Colonic mucosa (tissue), 4 donors: ENCODE measurements at regions not wholly inside any gene's neighbourhood (a gene's known extent, or its start where the extent isn't known, plus 50 kb on each side); places are given as distances from the start of the nearest gene placed in this dataset.

Experiments used
- DNase-seq: peaks from one replicate; pipeline ENCODE4 v3.0.0-alpha.2; 2020
- H3K27ac ChIP-seq: fragments of 200-600 bp; one replicate; pipeline ENCODE4 v1.8.0; 2021
- H3K27me3 ChIP-seq: fragments of 200-600 bp; one replicate; pipeline ENCODE4 v1.8.0; 2021
- H3K36me3 ChIP-seq: fragments of 200-600 bp; one replicate; pipeline ENCODE4 v1.8.0; 2021
- H3K4me1 ChIP-seq: fragments of 200-600 bp; one replicate; pipeline ENCODE4 v1.8.0; 2021; ENCODE audit warnings: mild to moderate bottlenecking
- H3K4me3 ChIP-seq: fragments of 200-600 bp; one replicate; pipeline ENCODE4 v1.8.0; 2021
- H3K9ac ChIP-seq, 2 donors: one replicate each; pipeline ENCODE4 v1.7.0; 2013; ENCODE audit warnings: control low read depth in 2 of 2, low read depth in 2 of 2, low read length in 2 of 2
- H3K9me3 ChIP-seq: fragments of 200-600 bp; one replicate; pipeline ENCODE4 v1.8.0; 2021
- CTCF ChIP-seq: fragments of 200-600 bp; IDR thresholded peaks from one replicate; pipeline ENCODE4 v1.8.0; 2022; ENCODE audit warnings: antibody characterized with exemption, mild to moderate bottlenecking
- intact Hi-C: fragments of 100-400 bp; cut with DNase I; formaldehyde crosslinking; loops from one replicate; pipeline ENCODE4 v1.14.1; 2022
- donor health status: healthy.
- donor health status: DM: no; HTN: no; CAD: no.
- donor health status: DM: no; HTN: no; CAD: no.

GRCh38 chr10:131420867-131421266, 109.3 kb upstream of the TCERG1L start:
- intact Hi-C loops: no loop called here
- Histone ChIP-seq H3K27ac (no peak overlapping the region), H3K27me3 (no peaks in the 10 kb centered on the region), H3K9me3 (no peaks in the 10 kb centered on the region), H3K4me3 (no peak overlapping the region), H3K36me3 (no peaks in the 10 kb centered on the region), H3K4me1 (no peaks in the 10 kb centered on the region), H3K9ac (no peak overlapping the region)
- TF ChIP-seq CTCF: no peak
- DNase-seq: no peak

- no peak for DNase-seq
- Histone ChIP-seq H3K9ac (no peak overlapping the region), H3K36me3 (no peaks in the 10 kb centered on the region), H3K9me3 (no peaks in the 10 kb centered on the region), H3K4me1 (no peaks in the 10 kb centered on the region), H3K27me3 (no peaks in the 10 kb centered on the region), H3K4me3 (no peak overlapping the region), H3K27ac (no peak overlapping the region)
- TF ChIP-seq CTCF: no peak
- intact Hi-C loops: no loop called here
Observed at GRCh38 chr10:131421381-131421780, 109.9 kb upstream of the TCERG1L start.

GRCh38 chr10:131422731-131423130, 111.2 kb upstream of the TCERG1L start:
- Histone ChIP-seq H3K4me3 (no peak overlapping the region), H3K27ac (no peak overlapping the region), H3K36me3 (no peaks in the 10 kb centered on the region), H3K27me3 (no peaks in the 10 kb centered on the region), H3K9ac (no peak overlapping the region), H3K4me1 (no peaks in the 10 kb centered on the region), H3K9me3 (no peaks in the 10 kb centered on the region)
- DNase-seq: no peak
- intact Hi-C loops: no loop called here
- no peak for TF ChIP-seq CTCF

- Histone ChIP-seq H3K27me3 (no peaks in the 10 kb centered on the region), H3K9ac (no peak overlapping the region), H3K4me3 (no peak overlapping the region), H3K9me3 (no peaks in the 10 kb centered on the region), H3K36me3 (no peaks in the 10 kb centered on the region), H3K4me1 (no peaks in the 10 kb centered on the region), H3K27ac (no peak overlapping the region)
- no peak for DNase-seq
- intact Hi-C loops: no loop called here
- TF ChIP-seq CTCF: no peak
Observed at GRCh38 chr10:131424053-131424452, 112.5 kb upstream of the TCERG1L start.

- TF ChIP-seq CTCF: no peak
- no peak overlapping the region for H3K4me3 ChIP-seq
- H3K27ac ChIP-seq: no peak overlapping the region
- no peaks in the 10 kb centered on the region for H3K4me1 ChIP-seq
- H3K36me3 ChIP-seq: no peaks in the 10 kb centered on the region
- intact Hi-C loops: no loop called here
- no peaks in the 10 kb centered on the region for H3K27me3 ChIP-seq
- H3K9ac ChIP-seq: no peak overlapping the region
- DNase-seq: no peak
- no peaks in the 10 kb centered on the region for H3K9me3 ChIP-seq
Observed at GRCh38 chr10:131424836-131425491, 113.4 kb upstream of the TCERG1L start.
